IMR-90 (cell line): ENCODE measurements at regions not wholly inside any gene's neighbourhood (a gene's known extent, or its start where the extent isn't known, plus 50 kb on each side); places are given as distances from the start of the nearest gene placed in this dataset.

Experiments used
- ATAC-seq: fragments of 200-7000 bp; cut with Tn5 transposase; 2 replicates; pipeline ENCODE4 v1.9.1; 2020; ENCODE audit warnings: low read depth, mild to moderate bottlenecking, moderate library complexity
- BruUV-seq: library from RNA; stranded (reverse); fragments of 400-500 nt; replicated peaks from 2 replicates; lab custom pipeline; 2021; lab: Mats Ljungman, UMichigan
- CTCF ChIA-PET: fragments of 300-600 bp; formaldehyde crosslinking; extraction: SDS; loops from one replicate; lab custom pipeline; 2021; ENCODE audit warnings: antibody characterized with exemption; lab: Yijun Ruan, JAX
- POLR2A ChIA-PET: fragments of 300-600 bp; sonication (Branson Sonifier 250); formaldehyde crosslinking; loops from one replicate; lab custom pipeline; 2022; ENCODE audit warnings: antibody characterized with exemption; ENCODE audit not compliant: unreplicated experiment; lab: Charles Lee
- DNase-seq: peaks from one replicate; pipeline ENCODE4 v3.0.0; 2013
- H2AFZ ChIP-seq: replicated peaks from 2 replicates; pipeline ENCODE3; 2013; ENCODE audit warnings: low read length, mild to moderate bottlenecking; ENCODE audit not compliant: poor library complexity
- H2AK5ac ChIP-seq: 2 replicates; pipeline ENCODE4 v1.6.1; 2013; ENCODE audit warnings: low read depth, low read length, inconsistent platforms
- H2AK9ac ChIP-seq: replicated peaks from 2 replicates; pipeline ENCODE3; 2013; ENCODE audit warnings: mild to moderate bottlenecking, low read depth, low read length, moderate library complexity; ENCODE audit not compliant: poor library complexity
- H2BK120ac ChIP-seq: 2 replicates; pipeline ENCODE4 v1.6.1; 2013; ENCODE audit warnings: low read depth, low read length, inconsistent platforms
- H2BK15ac ChIP-seq: 3 replicates; pipeline ENCODE4 v1.6.1; 2013; ENCODE audit warnings: low read depth, low read length, inconsistent platforms
- H2BK20ac ChIP-seq: 2 replicates; pipeline ENCODE4 v1.6.1; 2013; ENCODE audit warnings: low read depth, mild to moderate bottlenecking, inconsistent platforms, low read length, moderate library complexity
- H2BK5ac ChIP-seq: 2 replicates; pipeline ENCODE4 v1.6.1; 2013; ENCODE audit warnings: mild to moderate bottlenecking, low read depth, low read length, inconsistent platforms; ENCODE audit not compliant: poor library complexity, severe bottlenecking
- H3K14ac ChIP-seq: replicated peaks from 2 replicates; pipeline ENCODE4 v1.6.1; 2013; ENCODE audit warnings: low read depth, low read length, inconsistent platforms
- H3K18ac ChIP-seq: 2 replicates; pipeline ENCODE4 v1.6.1; 2013; ENCODE audit warnings: low read depth, low read length, control low read depth
- H3K23ac ChIP-seq: 2 replicates; pipeline ENCODE4 v1.6.1; 2013; ENCODE audit warnings: low read depth, low read length, inconsistent platforms
- H3K27ac ChIP-seq: 2 replicates; pipeline ENCODE4 v1.5.1; 2013; ENCODE audit warnings: mild to moderate bottlenecking, control low read depth, low read length; ENCODE audit not compliant: insufficient read depth
- H3K27me3 ChIP-seq: 2 replicates; pipeline ENCODE4 v1.6.1; 2013; ENCODE audit warnings: low read length; ENCODE audit not compliant: control insufficient read depth, insufficient read depth
- H3K36me3 ChIP-seq: 2 replicates; pipeline ENCODE4 v1.6.1; 2013; ENCODE audit warnings: low read length, mixed read lengths; ENCODE audit not compliant: control insufficient read depth, insufficient read depth
- H3K4ac ChIP-seq: 2 replicates; pipeline ENCODE4 v1.6.1; 2013; ENCODE audit warnings: low read depth, low read length, inconsistent platforms
- H3K4me1 ChIP-seq: 2 replicates; pipeline ENCODE4 v1.6.1; 2013; ENCODE audit warnings: low read length, mixed read lengths; ENCODE audit not compliant: control insufficient read depth, insufficient read depth
- H3K4me2 ChIP-seq: 2 replicates; pipeline ENCODE4 v1.6.1; 2013; ENCODE audit warnings: low read depth, mild to moderate bottlenecking, control low read depth, low read length, moderate library complexity
- H3K4me3 ChIP-seq: 2 replicates; pipeline ENCODE4 v1.5.1; 2013; ENCODE audit warnings: low read depth, mild to moderate bottlenecking, control low read depth, low read length, moderate library complexity; ENCODE audit not compliant: insufficient read depth
- H3K56ac ChIP-seq: 2 replicates; pipeline ENCODE4 v1.6.1; 2013; ENCODE audit warnings: low read length, inconsistent platforms; ENCODE audit not compliant: insufficient read depth; ENCODE audit errors: extremely low read depth
- H3K79me1 ChIP-seq, 2 experiments: 2 replicates each; pipeline ENCODE4 v1.6.1; 2013; ENCODE audit warnings: low read length in 2 of 2, inconsistent platforms in 1 of 2, low read depth in 1 of 2
- H3K9ac ChIP-seq: 2 replicates; pipeline ENCODE4 v1.6.1; 2013; ENCODE audit warnings: low read depth, low read length, control low read depth
- H3K9me1 ChIP-seq: 2 replicates; pipeline ENCODE4 v1.6.1; 2013; ENCODE audit warnings: low read length, inconsistent platforms; ENCODE audit not compliant: insufficient read depth
- H3K9me3 ChIP-seq: 2 replicates; pipeline ENCODE4 v1.6.1; 2013; ENCODE audit warnings: low read length; ENCODE audit not compliant: control insufficient read depth, insufficient read depth
- H4K20me1 ChIP-seq: 2 replicates; pipeline ENCODE4 v1.6.1; 2013; ENCODE audit warnings: low read length, inconsistent platforms; ENCODE audit not compliant: insufficient read depth
- H4K5ac ChIP-seq: 2 replicates; pipeline ENCODE4 v1.6.1; 2013; ENCODE audit warnings: mild to moderate bottlenecking, low read depth, low read length, control low read depth
- H4K8ac ChIP-seq, 2 experiments: 2 replicates each; pipeline ENCODE4 v1.6.1; 2013; ENCODE audit warnings: low read depth in 2 of 2, low read length in 2 of 2, control low read depth in 1 of 2, inconsistent platforms in 1 of 2
- H4K91ac ChIP-seq: 2 replicates; pipeline ENCODE4 v1.6.1; 2013; ENCODE audit warnings: low read depth, low read length, inconsistent platforms; ENCODE audit not compliant: insufficient read depth
- BHLHE40 ChIP-seq: fragments of 150-350 bp; IDR thresholded peaks from 2 replicates; pipeline ENCODE4 v1.6.1; 2016; ENCODE audit warnings: mild to moderate bottlenecking, low read depth, low read length
- RCOR1 ChIP-seq: IDR thresholded peaks from 2 replicates; pipeline ENCODE4 v1.6.1; 2012; ENCODE audit warnings: mild to moderate bottlenecking, low read length, improper control_type of control experiment; ENCODE audit not compliant: insufficient replicate concordance
- RFX5 ChIP-seq: IDR thresholded peaks from 2 replicates; pipeline ENCODE4 v1.8.0; 2012; ENCODE audit warnings: low read depth, mild to moderate bottlenecking, low read length, moderate library complexity
- WGBS, 2 experiments: methylation state at CpG; one replicate each; pipeline versions ENCODE4 v1.1.5 to v1.1.7; 2013; ENCODE audit warnings: missing lambda C conversion rate in 2 of 2; ENCODE audit not compliant: insufficient read length in 1 of 2; ENCODE audit errors: extremely low coverage in 2 of 2; 5-methylcytosine and 5-hydroxymethylcytosine counted together
- dilution Hi-C: fragments of 300-500 bp; cut with HindIII; formaldehyde crosslinking; loops from one replicate; pipeline ENCODE4 v1.14.3; 2018; ENCODE audit warnings: low sequenced_read_pairs; ENCODE audit not compliant: unreplicated experiment
- in situ Hi-C: fragments of 300-500 bp; cut with MboI; formaldehyde crosslinking; loops from 3 replicates; pipeline ENCODE4 v1.14.3; 2019; ENCODE audit warnings: low sequenced_read_pairs, inconsistent platforms, mixed read lengths
- intact Hi-C: fragments of 100-400 bp; cut with micrococcal nuclease; formaldehyde crosslinking; loops from 2 replicates; pipeline ENCODE4 v1.10.0; 2022
- TF ChIP-seq, protein P1 (sequence below): fragments of 150-350 bp; IDR thresholded peaks from 2 replicates; pipeline ENCODE4 v1.6.1; 2016; ENCODE audit warnings: low read depth, mild to moderate bottlenecking, low read length, moderate library complexity, borderline replicate concordance
- TF ChIP-seq, protein P2 (sequence below): conservative IDR thresholded peaks from 2 replicates; pipeline ENCODE4 v1.5.1; 2012; ENCODE audit warnings: mild to moderate bottlenecking, low read depth, low read length, improper control_type of control experiment

DNA sequence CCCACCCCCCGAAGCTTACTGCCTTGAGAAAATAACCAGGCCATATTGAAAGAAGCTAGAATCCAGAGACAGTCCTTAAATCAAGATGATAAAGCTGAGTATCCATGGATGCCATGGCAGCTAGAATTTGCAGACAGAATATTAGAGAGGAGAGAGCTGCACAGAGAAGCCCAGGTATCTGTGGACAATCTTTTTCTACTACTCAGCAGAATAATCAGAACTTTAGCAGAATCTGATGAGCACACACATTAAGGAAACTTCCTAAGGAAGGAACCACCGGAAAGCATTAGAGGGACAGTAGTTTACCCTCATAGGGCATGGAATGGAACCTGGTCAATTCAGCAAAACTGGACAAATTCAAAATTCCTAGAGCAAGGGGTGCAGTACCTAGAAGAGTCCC lies 1001.7 kb downstream of the HACE1 start:
- H3K79me1 ChIP-seq, result no peaks in the 10 kb centered on the region
- no peak overlapping the region for H4K8ac ChIP-seq
- H2AFZ ChIP-seq, result no peak overlapping the region
- H3K9me3 ChIP-seq, result no peaks in the 10 kb centered on the region
- no TSS peak for BruUV-seq
- intact Hi-C loops, result no loop called here
- H3K4ac ChIP-seq, result no peak overlapping the region
- TF ChIP-seq, protein P1, sequence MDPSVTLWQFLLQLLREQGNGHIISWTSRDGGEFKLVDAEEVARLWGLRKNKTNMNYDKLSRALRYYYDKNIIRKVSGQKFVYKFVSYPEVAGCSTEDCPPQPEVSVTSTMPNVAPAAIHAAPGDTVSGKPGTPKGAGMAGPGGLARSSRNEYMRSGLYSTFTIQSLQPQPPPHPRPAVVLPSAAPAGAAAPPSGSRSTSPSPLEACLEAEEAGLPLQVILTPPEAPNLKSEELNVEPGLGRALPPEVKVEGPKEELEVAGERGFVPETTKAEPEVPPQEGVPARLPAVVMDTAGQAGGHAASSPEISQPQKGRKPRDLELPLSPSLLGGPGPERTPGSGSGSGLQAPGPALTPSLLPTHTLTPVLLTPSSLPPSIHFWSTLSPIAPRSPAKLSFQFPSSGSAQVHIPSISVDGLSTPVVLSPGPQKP, result no peak
- TF ChIP-seq RCOR1 (no peak), RFX5 (no peak), BHLHE40 (no peak)
- TF ChIP-seq, protein P2, sequence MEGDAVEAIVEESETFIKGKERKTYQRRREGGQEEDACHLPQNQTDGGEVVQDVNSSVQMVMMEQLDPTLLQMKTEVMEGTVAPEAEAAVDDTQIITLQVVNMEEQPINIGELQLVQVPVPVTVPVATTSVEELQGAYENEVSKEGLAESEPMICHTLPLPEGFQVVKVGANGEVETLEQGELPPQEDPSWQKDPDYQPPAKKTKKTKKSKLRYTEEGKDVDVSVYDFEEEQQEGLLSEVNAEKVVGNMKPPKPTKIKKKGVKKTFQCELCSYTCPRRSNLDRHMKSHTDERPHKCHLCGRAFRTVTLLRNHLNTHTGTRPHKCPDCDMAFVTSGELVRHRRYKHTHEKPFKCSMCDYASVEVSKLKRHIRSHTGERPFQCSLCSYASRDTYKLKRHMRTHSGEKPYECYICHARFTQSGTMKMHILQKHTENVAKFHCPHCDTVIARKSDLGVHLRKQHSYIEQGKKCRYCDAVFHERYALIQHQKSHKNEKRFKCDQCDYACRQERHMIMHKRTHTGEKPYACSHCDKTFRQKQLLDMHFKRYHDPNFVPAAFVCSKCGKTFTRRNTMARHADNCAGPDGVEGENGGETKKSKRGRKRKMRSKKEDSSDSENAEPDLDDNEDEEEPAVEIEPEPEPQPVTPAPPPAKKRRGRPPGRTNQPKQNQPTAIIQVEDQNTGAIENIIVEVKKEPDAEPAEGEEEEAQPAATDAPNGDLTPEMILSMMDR, result no peak
- H2AK9ac ChIP-seq, result no peak overlapping the region
- H2BK120ac ChIP-seq, result no peak overlapping the region
- no peak overlapping the region for H3K18ac ChIP-seq
- no peak overlapping the region for H2BK15ac ChIP-seq
- H3K9me1 ChIP-seq, result no peaks in the 10 kb centered on the region
- WGBS, 2 experiments, result no CpG with 5 or more reads among the region's 2 CpGs
- H3K27ac ChIP-seq, result no peak overlapping the region
- DNase-seq, result no peak
- H2AK5ac ChIP-seq, result no peak overlapping the region
- no peak overlapping the region for H2BK20ac ChIP-seq
- ChIA-PET CTCF (no interaction called here), POLR2A (no interaction called here)
- no peak overlapping the region for H3K4me3 ChIP-seq
- no peaks in the 10 kb centered on the region for H4K20me1 ChIP-seq
- no peak overlapping the region for H4K91ac ChIP-seq
- in situ Hi-C loops, result no loop called here
- H3K36me3 ChIP-seq, result no peaks in the 10 kb centered on the region
- H3K27me3 ChIP-seq, result no peaks in the 10 kb centered on the region
- H3K14ac ChIP-seq, result no peak overlapping the region
- no peak overlapping the region for H4K5ac ChIP-seq
- H2BK5ac ChIP-seq, result no peak overlapping the region
- ATAC-seq, result no peak
- no peak overlapping the region for H3K56ac ChIP-seq
- no peak overlapping the region for H3K23ac ChIP-seq
- H3K4me1 ChIP-seq, result no peaks in the 10 kb centered on the region
- H3K9ac ChIP-seq, result no peak overlapping the region
- dilution Hi-C loops, result no loop called here
- H3K4me2 ChIP-seq, result no peak overlapping the region
